ENCODE measurements at regions not wholly inside any gene's neighbourhood (a gene's known extent, or its start where the extent isn't known, plus 50 kb on each side); places are given as distances from the start of the nearest gene placed in this dataset.

DNA sequence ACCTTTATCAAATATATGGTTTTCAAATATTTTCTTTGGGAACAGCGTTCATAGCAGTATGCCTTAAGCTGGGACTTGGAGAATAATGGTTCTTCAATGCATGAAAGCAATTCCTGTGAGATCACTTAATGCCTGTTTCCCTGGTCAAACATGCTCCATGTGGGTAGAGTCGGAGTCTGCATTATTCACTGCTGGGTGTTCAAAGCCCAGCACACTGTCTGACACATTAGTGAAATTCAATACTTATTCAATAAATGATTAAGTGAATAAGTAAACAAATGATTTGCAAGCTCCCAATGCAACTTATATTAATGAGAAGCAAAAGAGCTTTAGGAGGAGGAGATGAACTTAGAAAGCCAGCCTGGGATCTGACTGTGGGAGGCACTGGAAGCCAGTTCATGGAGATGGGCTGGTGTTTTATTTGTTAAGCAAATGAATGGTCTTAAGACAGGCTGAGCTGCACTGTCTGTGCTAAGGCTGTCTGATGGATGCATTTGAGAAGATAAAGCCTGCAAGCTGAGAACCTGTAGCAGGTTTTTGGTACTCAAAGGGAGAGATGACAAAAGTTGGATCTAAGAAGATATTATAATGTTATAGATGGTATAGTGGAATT, 490.8 kb downstream of the MCTP2 start:
- DNase-seq (ENCODE audit: low spot score), result no peak
- TF ChIP-seq CTCF (conservative IDR thresholded peaks at IDR 0.05; ENCODE audit: low read depth, low read length) (no peak), EZH2 (IDR thresholded peaks at IDR 0.05; ENCODE audit: borderline replicate concordance, low read depth, low read length, poor library complexity, severe bottlenecking) (no peak)
- ChIA-PET POLR2A (ENCODE audit: low non-redundant PET) (no interaction called here), CTCF (no interaction called here)
- Histone ChIP-seq H3K9me3 (ENCODE audit: low read depth, low read length, poor library complexity, severe bottlenecking) (no peaks in the 10 kb centered on the region), H3K36me3 (ENCODE audit: insufficient read depth, low read length, poor library complexity, severe bottlenecking) (no peaks in the 10 kb centered on the region), H3K4me3 (ENCODE audit: low read depth, low read length, poor library complexity, severe bottlenecking) (no peak overlapping the region), H3K27ac (ENCODE audit: low read depth, low read length, poor library complexity, severe bottlenecking) (no peak overlapping the region), H3K27me3 (replicated peaks; ENCODE audit: insufficient read depth, low read depth, low read length, poor library complexity) (peaks cover 27% of the 10 kb centered on the region), H3K4me1 (ENCODE audit: insufficient read depth, low read length, poor library complexity, severe bottlenecking) (no peaks in the 10 kb centered on the region)
- intact Hi-C loops (cut with micrococcal nuclease; ENCODE audit: unreplicated experiment), result no loop called here
- BruUV-seq (replicated peaks), result no TSS peak

DNA sequence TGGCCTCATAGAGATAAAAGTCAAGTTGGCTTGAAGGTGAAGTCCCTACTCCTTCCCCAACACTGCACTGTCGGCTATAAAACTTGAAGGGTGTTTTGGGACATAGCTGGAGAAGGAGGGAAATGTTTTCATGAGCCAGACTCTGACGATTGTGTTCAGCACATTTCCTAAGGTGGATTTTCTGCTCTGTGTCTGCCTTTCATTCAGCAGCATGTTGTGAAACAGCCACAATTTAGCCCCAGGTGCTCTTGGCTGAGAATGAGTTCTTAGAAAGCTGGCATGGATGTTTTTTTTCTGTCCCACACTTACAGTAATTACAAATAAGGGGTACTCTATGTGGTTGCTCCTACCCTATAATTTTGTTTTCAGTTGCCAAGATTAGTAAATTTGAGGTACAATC, 492.4 kb downstream of the MCTP2 start:
- Histone ChIP-seq H3K27ac (ENCODE audit: low read depth, low read length, poor library complexity, severe bottlenecking) (no peak overlapping the region), H3K27me3 (replicated peaks; ENCODE audit: insufficient read depth, low read depth, low read length, poor library complexity) (peaks cover 27% of the 10 kb centered on the region), H3K36me3 (ENCODE audit: insufficient read depth, low read length, poor library complexity, severe bottlenecking) (no peaks in the 10 kb centered on the region), H3K4me3 (ENCODE audit: low read depth, low read length, poor library complexity, severe bottlenecking) (no peak overlapping the region), H3K4me1 (ENCODE audit: insufficient read depth, low read length, poor library complexity, severe bottlenecking) (no peaks in the 10 kb centered on the region), H3K9me3 (ENCODE audit: low read depth, low read length, poor library complexity, severe bottlenecking) (no peaks in the 10 kb centered on the region)
- POLR2A ChIA-PET (ENCODE audit: low non-redundant PET), result no interaction called here
- DNase-seq (ENCODE audit: low spot score), result no peak
- intact Hi-C loops (cut with micrococcal nuclease; ENCODE audit: unreplicated experiment), result no loop called here
- CTCF ChIA-PET, result no interaction called here
- BruUV-seq (replicated peaks), result no TSS peak
- TF ChIP-seq CTCF (conservative IDR thresholded peaks at IDR 0.05; ENCODE audit: low read depth, low read length) (no peak), EZH2 (IDR thresholded peaks at IDR 0.05; ENCODE audit: borderline replicate concordance, low read depth, low read length, poor library complexity, severe bottlenecking) (no peak)

DNA sequence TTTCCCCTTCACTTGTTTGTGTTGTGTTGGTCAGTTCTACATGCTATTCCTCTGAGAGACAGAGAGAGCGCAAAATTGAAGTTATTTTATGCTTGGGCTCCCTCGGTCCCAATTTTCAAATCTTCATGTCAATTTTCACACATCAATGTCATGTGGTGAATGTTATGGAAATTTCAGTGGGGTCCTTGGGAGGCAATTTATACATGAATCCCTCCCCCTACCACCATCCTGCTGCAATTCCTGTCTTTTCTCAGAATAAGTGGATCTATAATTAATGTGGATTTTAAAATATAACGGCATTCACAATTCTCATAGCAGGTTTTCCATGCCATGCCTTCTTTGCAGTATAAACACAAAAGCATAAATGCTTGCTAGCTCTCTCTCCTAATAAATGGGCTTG, 499.9 kb downstream of the MCTP2 start:
- H3K36me3 ChIP-seq (ENCODE audit: insufficient read depth, low read length, poor library complexity, severe bottlenecking), result no peaks in the 10 kb centered on the region

More for the DNA sequence above, 499.9 kb downstream of the MCTP2 start:
- Histone ChIP-seq H3K9me3 (ENCODE audit: low read depth, low read length, poor library complexity, severe bottlenecking) (no peaks in the 10 kb centered on the region), H3K27me3 (replicated peaks; ENCODE audit: insufficient read depth, low read depth, low read length, poor library complexity) (peaks cover 28% of the 10 kb centered on the region), H3K4me3 (ENCODE audit: low read depth, low read length, poor library complexity, severe bottlenecking) (no peak overlapping the region), H3K27ac (ENCODE audit: low read depth, low read length, poor library complexity, severe bottlenecking) (no peak overlapping the region), H3K4me1 (ENCODE audit: insufficient read depth, low read length, poor library complexity, severe bottlenecking) (no peaks in the 10 kb centered on the region)
- no peak for DNase-seq (ENCODE audit: low spot score)
- no TSS peak for BruUV-seq (replicated peaks)
- intact Hi-C loops (cut with micrococcal nuclease; ENCODE audit: unreplicated experiment), result no loop called here
- no peak for TF ChIP-seq CTCF (conservative IDR thresholded peaks at IDR 0.05; ENCODE audit: low read depth, low read length)
- no peak for TF ChIP-seq EZH2 (IDR thresholded peaks at IDR 0.05; ENCODE audit: borderline replicate concordance, low read depth, low read length, poor library complexity, severe bottlenecking)
- POLR2A ChIA-PET (ENCODE audit: low non-redundant PET), result no interaction called here
- CTCF ChIA-PET, result no interaction called here
